Stimulated activated CD4-positive, alpha-beta T cell treated with anti-CD3 and anti-CD28 coated beads, Interleukin-15, amount 100 ng/mL, for 48 hours (primary cell): ENCODE measurements at regions not wholly inside any gene's neighbourhood (a gene's known extent, or its start where the extent isn't known, plus 50 kb on each side); places are given as distances from the start of the nearest gene placed in this dataset.

Experiments used
- DNase-seq, 2 donors: peaks; one replicate each; pipeline ENCODE4 v3.0.0-alpha.2; 2020; ENCODE audit warnings: low read depth in 2 of 2

DNA sequence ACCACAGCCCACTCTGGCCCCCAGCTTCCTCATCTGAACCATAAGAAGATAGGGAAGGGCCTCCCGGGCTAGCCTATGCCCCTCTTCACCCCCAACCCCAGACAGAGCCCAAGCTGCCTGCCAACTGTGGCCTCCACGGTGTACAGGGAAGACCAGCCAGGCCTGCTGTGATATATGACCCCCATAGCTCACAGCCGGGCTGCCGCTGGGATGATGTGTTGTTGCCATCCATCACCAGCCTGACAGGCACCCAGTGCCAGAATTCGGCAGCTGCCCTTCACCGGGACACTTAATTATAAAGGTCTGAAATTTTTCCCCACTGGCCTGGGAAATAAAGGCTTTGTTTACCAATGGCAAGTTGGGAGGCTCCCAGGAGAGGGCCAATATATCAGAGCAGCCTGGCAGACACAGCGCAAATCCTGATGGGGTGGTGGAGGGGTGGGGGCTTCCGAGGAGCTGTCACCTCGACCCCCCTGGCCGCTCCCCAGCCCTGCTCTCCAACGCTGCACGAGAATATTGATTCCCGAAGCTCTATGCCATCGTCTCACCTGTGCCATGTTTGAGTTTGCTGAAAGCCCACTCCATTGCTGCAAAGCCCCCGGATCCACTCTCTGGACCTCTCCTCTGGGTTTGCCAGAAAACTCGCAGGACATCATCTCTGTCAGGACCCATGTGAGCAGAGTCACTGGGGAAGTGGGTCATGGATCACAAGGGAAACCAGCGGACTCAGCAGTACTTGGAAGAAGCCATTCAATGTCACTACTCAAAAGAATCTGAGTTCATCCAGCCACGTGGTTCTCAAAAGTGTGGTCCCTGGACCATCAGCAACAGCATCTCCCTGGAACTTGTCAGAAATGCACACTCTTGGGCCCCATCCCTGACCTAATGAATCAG, 296.9 kb downstream of the MN1 start:
- DNase-seq, result no peak

DNA sequence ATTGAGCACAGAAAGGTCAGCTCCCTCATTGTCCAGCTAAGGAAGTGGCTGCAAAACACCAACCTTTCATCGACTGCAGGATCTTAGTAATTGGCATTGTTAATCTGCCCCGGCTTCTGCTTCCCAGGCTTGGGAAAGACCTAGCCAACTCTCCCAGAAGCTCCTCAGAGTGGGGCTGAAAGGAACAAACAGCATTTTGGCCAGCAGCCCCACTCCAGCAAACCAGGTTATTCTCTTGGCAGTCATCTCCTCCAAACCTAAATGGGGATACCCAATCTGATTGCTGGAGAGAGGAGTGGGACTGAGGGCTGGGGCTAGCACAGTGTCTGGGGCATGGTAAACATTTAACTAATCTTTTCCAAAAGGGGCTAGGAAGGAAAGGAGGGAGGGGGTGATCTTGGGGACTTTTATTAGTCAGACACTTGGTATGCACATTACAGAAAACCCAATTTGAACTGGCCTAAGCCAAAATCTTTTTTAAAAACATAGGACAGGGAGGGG, 294.4 kb downstream of the MN1 start:
- DNase-seq, result no peak

DNA sequence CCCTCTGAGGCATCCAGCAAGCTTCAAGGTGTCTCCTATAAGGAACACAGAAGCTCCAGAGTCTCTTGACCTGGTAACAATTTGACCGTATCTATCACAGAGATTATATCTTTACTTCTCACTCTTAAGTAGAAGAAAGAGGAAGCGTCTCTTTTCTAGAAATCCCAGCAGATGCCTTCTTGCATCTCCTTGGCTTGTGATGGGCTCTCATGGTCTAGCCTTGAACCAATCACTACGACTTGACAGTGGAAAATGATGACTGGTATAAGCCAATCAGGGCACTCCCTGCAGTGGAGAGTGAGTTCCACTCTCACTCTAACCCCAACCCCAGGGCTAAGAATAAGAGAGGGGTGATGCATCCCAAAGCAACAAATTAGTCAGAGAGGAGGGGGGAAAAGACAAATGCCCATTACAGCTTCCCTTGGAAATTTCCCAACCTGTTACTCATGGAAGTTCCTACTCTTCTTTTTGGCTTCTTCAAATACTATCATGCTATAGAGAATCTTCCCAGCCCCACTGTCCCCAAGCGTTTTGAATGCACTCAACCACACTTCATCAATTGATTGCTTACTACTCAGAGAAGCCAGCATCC, 293.5 kb downstream of the MN1 start:
- no peak for DNase-seq

DNA sequence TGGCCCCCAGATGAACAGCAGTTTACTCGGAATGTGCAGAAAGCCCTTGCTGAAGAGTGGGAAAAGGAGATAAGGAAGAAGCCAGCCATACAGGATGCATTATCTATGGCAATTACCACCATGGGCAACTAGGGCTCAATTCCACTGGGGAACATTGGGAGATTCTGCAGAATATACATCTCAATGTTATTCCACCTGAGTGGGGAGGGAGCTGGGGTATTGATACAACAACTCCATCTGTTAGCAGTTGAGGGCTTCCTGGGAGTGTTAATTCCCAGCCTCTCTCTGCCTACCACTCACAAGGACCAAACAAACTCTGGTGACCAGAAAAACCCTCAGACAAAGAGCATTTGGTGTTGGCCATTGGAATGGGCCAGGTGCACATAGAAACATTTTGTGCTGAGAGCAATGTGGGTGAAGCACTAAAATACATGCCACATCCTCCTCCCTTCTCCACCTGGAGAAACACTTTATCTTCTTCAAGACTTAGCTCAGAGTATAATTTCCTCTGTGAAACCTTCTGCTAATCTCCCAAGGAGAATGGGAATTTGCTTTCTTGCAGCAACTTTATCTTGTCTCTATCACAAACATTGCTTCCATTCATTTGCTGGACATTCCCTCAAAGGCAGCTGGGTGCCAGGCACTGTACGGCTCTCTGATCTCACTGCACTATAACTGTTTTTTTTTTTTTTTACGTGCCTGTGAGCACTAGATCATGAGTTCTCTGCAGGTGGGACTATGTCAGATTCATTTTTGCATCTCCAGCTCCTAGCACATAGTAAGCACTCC, 292.2 kb downstream of the MN1 start:
- no peak for DNase-seq

DNA sequence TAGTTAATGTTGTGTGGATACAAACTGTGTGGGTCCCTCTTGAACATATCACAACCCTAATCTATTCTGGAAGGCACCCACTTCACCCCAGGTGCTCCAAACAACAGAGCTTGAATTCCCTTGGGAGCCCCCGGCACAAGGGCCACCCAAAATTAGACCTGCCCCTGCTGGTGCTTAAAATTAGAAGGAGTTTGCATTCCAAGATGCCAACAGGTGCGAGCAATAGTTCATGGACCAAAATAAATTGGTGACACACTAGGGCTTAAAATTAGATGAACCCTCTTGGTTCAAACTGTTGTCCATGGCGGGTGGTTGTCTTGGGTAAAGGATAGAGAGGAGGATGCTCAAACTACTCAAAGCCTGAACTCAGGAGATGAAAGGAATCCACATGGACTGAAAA, 291.5 kb downstream of the MN1 start:
- no peak for DNase-seq

DNA sequence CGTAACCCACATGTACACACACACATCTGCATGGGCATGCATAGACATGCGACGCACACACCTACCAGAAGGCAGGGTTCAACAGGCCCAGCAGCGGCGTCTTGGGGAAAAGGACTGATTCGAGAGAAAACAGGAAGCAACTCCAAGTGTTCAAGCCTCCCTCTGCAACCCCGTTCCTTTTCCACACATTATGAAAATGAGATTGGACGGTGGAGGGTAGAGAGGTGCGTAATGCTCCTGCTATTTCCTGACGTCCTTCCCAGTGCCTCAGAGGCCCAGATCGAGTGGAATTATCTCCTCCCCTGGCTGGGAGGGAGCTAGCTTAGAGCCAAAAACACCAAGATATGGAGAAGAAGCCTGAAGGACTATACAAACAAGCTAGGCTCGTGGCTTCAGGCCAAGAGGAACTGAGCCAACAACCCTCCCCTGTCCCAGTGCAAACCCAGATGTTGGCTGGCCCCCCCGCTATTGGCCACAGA, 289.2 kb downstream of the MN1 start:
- no peak for DNase-seq

DNA sequence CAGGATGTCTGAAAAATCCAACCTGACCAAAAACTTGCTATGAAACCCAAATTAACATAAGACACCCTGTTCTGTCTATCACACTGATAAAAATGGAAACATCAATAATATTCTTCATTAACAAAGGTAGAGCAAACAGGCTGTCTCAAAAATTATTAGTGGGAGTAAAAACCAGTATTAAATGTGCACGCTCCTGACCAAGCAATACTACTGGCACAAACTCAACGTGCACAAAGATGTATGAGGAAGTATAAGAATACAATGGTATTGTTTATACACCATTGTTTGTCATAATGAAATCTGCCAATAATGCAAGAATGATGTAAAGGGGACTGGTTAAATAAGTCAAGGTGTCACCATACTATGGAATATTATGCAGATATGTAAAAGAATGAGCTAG, 288.5 kb downstream of the MN1 start:
- no peak for DNase-seq

DNA sequence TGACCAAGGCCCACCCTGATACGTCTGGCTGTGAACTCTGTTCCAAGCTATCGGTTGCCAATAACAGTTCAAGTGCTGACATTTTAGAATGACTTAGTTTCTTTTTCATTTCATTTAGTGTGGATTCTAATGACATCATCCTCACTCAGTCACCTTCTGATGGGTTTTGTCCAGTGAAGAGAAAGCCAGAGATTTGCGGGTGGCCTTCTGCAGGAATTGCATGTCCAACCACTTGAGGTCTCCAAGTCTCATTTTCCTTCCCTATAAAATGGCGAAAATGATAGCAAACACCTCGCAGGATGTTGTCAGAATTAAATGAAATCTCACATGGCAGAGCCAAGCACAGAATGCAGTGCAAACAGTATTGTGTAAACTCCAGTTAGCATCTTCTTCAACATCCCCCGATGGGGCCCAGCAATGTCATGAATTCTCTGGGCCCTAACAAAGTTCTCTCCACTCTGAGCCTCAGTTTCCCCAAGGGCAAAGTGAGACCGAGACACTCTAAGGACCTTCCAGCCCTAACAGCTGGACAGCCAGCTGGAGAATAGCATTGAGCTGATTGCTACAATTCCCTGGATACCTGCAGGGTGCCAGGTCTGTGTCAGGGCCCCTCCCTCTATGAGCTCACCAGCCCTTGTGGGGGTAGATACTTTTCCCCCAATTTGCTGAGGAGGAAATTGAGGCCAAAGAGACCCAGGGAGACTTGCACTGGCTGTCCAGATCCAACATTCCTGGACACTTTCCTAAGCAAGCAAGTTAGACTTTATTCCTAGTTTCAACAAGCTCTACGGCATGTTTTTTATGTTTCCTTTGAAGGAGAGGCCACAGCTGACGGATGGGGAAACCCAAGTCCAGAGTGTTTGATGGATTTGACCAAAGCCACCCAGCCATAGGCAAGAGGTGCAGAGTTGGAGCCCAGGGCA, 286.7 kb downstream of the MN1 start:
- no peak for DNase-seq

DNA sequence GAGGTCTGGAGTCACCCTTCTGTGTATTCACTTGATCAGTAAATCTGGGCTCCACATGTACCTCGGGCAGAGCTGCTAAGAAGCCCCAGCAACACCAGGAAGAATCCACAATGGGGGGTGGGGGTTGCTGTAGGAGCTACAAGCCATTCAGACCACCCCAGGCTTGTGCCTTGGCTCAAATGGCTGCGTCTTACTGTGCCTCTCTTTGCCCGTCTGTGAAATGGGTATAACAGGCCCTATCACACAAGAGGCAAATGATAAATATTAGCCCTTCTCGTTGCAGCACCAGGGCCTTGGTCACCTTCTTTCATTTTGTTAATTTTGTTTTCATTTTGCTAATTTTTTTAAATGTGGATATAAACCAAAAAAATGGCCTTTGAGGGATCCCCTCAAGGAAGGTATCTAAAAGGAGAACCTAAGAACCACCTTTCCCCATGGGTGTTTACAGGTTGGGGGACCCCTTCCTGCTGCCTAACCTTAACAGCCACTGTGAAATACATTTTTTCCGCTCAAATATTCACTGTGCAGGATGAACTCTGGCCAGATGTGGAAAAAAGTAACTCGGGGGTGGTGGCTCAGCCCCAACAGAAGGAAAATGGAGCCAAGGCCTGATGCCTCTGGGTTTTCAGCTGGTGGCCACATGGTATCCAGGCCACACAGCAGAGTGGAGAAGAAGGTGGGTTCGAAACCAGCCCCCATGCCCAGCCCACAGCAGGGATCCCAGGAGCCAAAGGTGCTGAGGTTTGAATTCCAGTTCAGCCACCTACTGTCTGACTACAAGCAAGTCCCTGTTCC, 284.0 kb downstream of the MN1 start:
- DNase-seq, result no peak

DNA sequence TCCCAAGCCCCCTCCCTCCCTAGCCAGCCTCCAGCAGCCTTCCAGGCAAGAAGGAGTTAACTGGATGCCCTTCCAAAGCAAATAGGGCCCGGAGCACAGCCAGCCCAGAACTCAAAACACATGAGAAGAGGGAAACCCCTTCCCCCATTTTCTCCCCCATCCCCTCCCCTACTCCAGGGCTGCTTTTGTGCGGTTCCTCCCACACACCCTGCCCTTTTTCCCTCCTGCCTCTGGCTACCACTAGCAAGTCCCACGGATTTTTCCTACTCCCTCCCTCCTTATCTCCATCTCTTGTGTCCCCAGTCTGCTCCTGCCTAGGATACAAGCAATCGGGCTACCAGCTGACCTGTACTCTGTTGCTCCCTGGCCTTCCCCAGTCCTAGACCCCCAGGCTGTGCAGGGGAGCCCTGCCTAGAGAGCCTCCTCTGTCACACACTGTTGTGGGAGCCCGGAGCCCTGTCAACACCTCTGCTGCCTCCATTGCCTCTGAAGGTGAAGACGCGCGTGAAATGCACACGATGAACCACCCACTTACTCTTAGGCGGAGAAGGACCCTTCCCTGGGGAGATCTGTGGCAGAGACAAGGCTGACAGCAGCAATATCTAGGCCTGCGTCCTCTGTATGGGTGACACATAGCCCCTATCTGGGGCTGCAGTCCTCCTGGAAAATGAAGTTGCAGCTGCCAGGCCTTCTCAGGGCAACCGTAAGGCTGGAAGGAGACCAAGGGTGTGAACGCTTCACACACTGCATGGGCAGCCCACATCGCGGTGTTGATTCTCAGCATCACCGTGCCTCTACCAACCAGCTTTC, 282.8 kb downstream of the MN1 start:
- no peak for DNase-seq

DNA sequence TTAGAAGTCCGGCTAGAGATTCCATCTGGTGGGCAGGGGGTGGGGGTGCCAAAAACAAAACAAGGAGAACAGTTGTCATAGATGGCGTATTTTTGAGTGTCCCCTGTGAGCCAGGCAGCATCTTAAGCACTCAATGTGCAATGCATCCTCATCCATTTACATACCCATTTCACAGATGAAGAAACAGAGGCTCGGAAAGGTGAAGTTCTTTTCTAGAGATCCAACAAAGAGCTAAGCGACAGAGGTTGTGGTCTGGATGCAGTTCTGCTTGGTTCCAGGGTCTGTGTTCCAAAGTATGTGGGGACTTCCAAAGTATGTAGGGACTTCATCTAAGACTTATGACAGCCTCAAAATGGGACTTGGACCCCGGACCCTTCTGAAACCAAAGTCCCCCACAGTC, 277.8 kb downstream of the MN1 start:
- no peak for DNase-seq

DNA sequence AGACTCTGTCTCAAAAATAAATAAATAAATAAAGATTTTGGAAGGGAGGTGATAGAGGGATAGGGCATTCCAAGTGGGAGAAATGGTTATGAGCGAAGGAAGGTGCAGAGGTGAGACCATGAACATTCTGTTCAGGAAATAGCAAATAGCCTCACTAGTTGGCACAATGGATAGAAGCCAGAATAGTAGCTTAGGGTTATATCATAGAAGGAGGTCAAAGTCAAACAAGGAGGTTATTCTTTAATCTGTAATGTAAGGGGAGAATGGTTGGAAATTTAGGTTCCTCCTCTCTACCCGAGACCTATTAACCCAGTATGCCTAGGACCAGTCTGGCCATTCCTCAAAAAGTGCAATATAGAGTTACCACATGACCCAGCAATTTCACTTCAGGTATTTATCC, 275.8 kb downstream of the MN1 start:
- no peak for DNase-seq

DNA sequence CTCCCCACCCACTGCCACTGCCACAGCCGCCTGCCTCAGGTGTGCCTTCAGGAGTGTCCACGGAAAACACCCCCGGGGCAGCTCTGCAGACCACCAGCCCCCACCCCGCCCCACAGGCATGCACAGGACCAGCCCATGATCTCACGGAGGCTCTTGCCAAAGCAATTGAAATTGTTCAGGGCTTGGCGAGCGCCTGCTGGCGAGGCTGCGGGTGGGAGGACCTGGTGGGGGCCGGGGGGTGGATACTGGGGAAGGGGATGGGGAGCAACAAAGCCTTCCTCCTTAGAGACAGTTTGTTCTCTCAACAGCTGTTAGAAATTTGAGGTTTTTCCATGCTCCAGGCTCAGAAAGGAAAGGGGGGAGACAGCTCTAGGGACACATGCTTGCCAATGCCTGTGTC, 274.7 kb downstream of the MN1 start:
- DNase-seq, result no peak

DNA sequence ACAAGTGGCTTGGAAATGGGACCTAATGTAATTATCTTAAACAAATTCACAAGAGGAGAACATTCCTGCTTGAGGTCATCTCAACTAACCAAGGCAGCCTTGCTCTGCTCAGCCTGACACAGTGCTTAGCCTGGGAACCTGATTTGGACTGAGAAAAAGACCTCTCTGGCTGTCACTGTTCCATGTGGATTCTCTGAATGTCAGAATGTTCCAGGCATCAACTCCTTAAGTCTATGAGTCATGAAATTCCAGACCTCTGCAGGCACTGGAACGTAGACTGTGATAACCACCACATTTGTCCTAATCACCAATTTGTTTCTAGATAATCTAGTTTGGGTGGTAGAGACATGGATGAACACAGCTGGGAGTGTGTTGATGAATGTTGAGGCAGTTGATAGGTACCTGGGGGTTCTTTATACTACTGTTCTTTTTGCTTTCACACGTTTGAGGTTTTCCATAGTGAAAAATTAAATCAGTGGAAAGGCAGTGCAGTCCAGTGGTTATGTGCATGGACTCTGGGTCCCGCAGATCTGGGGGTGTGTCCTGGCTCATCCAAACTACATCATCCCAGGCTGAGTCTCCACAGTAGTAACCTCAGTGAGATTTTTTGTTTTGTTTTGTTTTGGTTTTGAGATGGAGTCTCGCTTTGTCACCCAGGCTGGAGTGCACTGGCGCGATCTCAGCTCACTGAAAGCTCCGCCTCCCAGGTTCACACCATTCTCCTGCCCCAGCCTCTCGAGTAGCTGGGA, 269.6 kb downstream of the MN1 start:
- no peak for DNase-seq

DNA sequence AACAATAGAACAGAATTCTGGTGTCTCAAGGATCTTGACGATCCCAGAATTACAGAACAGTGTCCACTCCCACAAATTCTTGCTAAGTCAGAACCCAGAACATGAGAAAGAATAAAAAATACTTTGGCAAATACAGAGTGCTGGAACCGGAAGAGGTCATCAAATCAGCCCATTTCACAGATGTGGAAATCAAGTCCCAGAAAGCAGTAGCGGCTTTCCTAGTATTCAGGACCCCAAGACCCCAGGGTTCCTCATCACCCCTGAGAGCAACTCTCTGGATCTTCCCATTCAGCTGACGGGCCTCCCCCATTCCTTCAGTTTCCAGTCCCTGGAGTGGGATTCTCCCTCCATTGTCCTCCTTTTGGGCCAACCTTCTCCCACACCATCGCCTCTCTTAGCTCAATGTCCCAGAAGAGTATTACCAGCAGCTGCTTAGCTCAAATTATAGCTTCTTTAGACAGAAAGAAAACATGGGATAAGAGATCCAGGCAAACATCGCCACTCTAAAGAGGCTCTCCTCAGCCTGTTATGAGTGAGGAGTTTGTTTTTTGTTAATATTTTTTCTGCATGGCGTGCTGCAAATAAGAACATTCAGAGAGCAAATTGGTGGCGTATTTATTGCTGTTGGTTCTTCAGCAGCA, 268.3 kb downstream of the MN1 start:
- no peak for DNase-seq

DNA sequence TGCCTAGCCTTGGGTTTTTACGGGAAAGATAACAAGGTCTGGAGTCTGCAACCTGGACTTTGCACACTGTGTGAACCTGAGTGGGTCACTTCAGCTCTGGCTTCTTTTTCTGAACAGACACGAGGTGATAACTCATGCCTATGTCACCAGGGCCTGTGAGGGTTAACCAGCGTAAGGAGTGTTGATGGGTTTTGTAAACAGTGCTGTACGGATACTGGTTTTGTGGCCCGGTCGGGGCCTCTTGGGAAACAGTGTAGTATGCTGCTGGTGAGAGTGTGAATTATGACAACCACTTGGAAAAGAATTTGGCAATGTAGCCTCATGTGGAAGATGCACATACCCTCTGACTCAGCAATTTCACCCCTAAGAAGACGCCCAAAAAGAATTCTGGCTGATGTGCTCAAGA, 266.8 kb downstream of the MN1 start:
- DNase-seq, result no peak

DNA sequence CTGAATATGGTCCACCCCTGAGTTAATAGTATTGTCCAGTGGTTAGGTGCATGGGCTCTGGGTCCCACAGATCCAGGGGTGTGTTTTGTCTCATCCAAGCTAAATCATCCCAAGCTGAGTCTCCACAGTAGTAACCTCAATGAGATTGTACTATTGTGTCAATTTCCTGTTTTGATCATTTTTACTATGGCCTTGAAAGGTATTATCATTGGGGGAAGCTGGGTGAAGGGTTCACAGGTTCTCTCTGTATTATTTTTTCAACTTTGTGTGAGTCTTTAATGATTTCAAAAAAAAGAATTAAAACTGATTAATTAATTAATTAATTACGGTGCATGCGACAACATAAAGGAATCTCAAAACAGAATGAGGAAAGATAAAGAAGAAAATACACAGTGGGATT, 266.1 kb downstream of the MN1 start:
- no peak for DNase-seq

DNA sequence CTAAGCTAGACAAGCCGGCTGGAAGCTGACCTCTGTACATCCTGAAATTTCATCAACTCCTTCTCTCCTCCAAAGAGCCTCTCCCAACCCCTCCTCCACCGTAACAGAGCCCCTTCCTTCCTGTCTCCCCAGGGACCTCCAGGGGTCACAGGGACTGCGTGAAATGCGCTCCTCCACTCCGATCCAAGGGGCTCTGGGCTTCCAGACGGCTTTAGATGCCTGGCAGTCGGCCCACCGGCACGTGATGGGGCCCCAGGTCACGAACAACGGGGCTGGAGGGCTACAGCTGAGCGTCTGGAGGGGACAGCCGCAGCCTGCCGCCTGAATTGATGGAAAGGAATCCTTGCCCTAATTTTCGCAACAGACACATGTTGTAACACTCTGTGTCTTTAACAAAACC, 264.1 kb downstream of the MN1 start:
- DNase-seq, result no peak
